ENCODE measurements at regions not wholly inside any gene's neighbourhood (a gene's known extent, or its start where the extent isn't known, plus 50 kb on each side); places are given as distances from the start of the nearest gene placed in this dataset.

- Histone ChIP-seq H3K36me3 (ENCODE audit: control insufficient read depth in 2 of 4, insufficient read depth in 4 of 4, low read length in 3 of 4) (no peaks in the 10 kb centered on the region), H3K9ac (replicated peaks in 1 of 4; ENCODE audit: extremely low read depth in 1 of 4, low read depth in 3 of 4, low read length in 3 of 4) (no peak overlapping the region), H2BK12ac (ENCODE audit: low read depth, low read length) (no peak overlapping the region), H3K56ac (replicated peaks; ENCODE audit: insufficient read length, low read depth, low read length) (no peak overlapping the region), H4K8ac (ENCODE audit: extremely low read depth, insufficient read depth, low read length) (no peak overlapping the region), H2BK120ac (replicated peaks; ENCODE audit: low read depth, low read length) (no peak overlapping the region), H2BK15ac (ENCODE audit: low read length) (no peak overlapping the region), H3K79me2 (ENCODE audit: control insufficient read depth in 1 of 2, insufficient read depth in 2 of 2, low read length in 2 of 2) (no peaks in the 10 kb centered on the region), H3K27ac (ENCODE audit: low read depth, low read length) (no peak overlapping the region), H2AFZ (ENCODE audit: low read length) (no peak overlapping the region), H3K4me3 (ENCODE audit: extremely low read depth in 1 of 4, insufficient read depth in 2 of 4, low read depth in 3 of 4, low read length in 4 of 4) (no peak overlapping the region), H2AK5ac (ENCODE audit: low read depth, low read length) (no peak overlapping the region), H3K23ac (ENCODE audit: insufficient read length) (no peak overlapping the region), H3K27me3 (replicated peaks in 1 of 4; ENCODE audit: control insufficient read depth in 3 of 4, extremely low read depth in 1 of 4, insufficient read depth in 3 of 4, low read length in 3 of 4) (no peaks in the 10 kb centered on the region), H4K5ac (ENCODE audit: insufficient read length, low read depth, low read length) (no peak overlapping the region), H4K91ac (replicated peaks; ENCODE audit: insufficient read length, low read length) (no peak overlapping the region), H3K14ac (ENCODE audit: insufficient read length) (no peak overlapping the region), H3K18ac (ENCODE audit: extremely low read depth, low read length) (no peak overlapping the region), H3K4me2 (ENCODE audit: insufficient read depth in 1 of 2, low read depth in 2 of 2, low read length in 2 of 2) (no peak overlapping the region), H3K9me3 (ENCODE audit: insufficient read depth in 2 of 2, low read depth in 1 of 2, low read length in 1 of 2) (no peaks in the 10 kb centered on the region), H2BK5ac (ENCODE audit: low read depth, low read length) (no peak overlapping the region), H3K23me2 (ENCODE audit: low read depth, low read length) (no peaks in the 10 kb centered on the region), H4K20me1 (replicated peaks in 1 of 2; ENCODE audit: control insufficient read depth in 1 of 2, insufficient read depth in 2 of 2, low read length in 2 of 2) (no peaks in the 10 kb centered on the region), H3K79me1 (ENCODE audit: low read depth, low read length) (no peaks in the 10 kb centered on the region), H2BK20ac (ENCODE audit: low read length) (no peak overlapping the region), H3K4me1 (replicated peaks in 1 of 4; ENCODE audit: control insufficient read depth in 3 of 4, insufficient read depth in 4 of 4, low read length in 3 of 4) (no peaks in the 10 kb centered on the region), H3K4ac (replicated peaks; ENCODE audit: insufficient read length, low read depth, low read length) (no peak overlapping the region)
- POLR2A ChIA-PET (ENCODE audit: partially characterized antibody), result no interaction called here
- TF ChIP-seq BCL11A (IDR thresholded peaks at IDR 0.05; ENCODE audit: low read depth in 2 of 2, low read length in 2 of 2), result no peak
- TF ChIP-seq SIX5 (IDR thresholded peaks at IDR 0.05; ENCODE audit: low read depth, low read length), result no peak
- no peak for TF ChIP-seq TAF7 (optimal IDR thresholded peaks at IDR 0.05; ENCODE audit: borderline replicate concordance, low read depth, low read length)
- no peak for TF ChIP-seq CEBPB (IDR thresholded peaks at IDR 0.05; ENCODE audit: low read depth, low read length)
- no peak for TF ChIP-seq KDM1A (IDR thresholded peaks at IDR 0.05; ENCODE audit: borderline replicate concordance, low read length)
- TF ChIP-seq KDM4A (IDR thresholded peaks at IDR 0.05; ENCODE audit: low read depth, low read length, severe bottlenecking), result no peak
- CTCF ChIA-PET (ENCODE audit: partially characterized antibody), result interaction anchor here (0.6 to 1.5 kb wide), 3 partner anchors 10 to 489 kb away, joined by 3 to 4 read pairs (median 4); no protein-coding TSS in a partner anchor
- 78% methylated on average over 4 of the region's 4 CpGs; no CpG with 5 or more reads in 1 of the 2 experiments for WGBS, 2 experiments (ENCODE audit: extremely low coverage in 1 of 2, insufficient coverage in 1 of 2, insufficient read length in 1 of 2, insufficient replicate concordance in 2 of 2, low coverage in 1 of 2, low lambda C conversion rate in 2 of 2, missing lambda C conversion rate in 1 of 2)
- DNase-seq (ENCODE audit: low read depth in 1 of 2, low spot score in 2 of 2), result no peak
- FAIRE-seq, result no peak
Measured at GRCh38 chr2:13052547-13052946, 335.8 kb downstream of the TRIB2 start.

All from H1 (cell line).